ENCODE measurements at regions not wholly inside any gene's neighbourhood (a gene's known extent, or its start where the extent isn't known, plus 50 kb on each side); places are given as distances from the start of the nearest gene placed in this dataset.
"Not testable (repeated sequence)": the region's sequence is repeated elsewhere in the genome, so short reads cannot be mapped to it uniquely, and the experiment has no call there.

- H3K27ac ChIP-seq, result no peak overlapping the region
- TF ChIP-seq ZFX (IDR thresholded peaks at IDR 0.05; ENCODE audit: borderline replicate concordance), result no peak
- no peak for TF ChIP-seq CTCF (IDR thresholded peaks at IDR 0.05)
Observed at GRCh38 chr5:173679909-173680630, 63.6 kb upstream of the BOD1 start.

GRCh38 chr5:173680660-173681242, 64.3 kb upstream of the BOD1 start:
- no peak overlapping the region for H3K27ac ChIP-seq
- TF ChIP-seq ZFX (IDR thresholded peaks at IDR 0.05; ENCODE audit: borderline replicate concordance) (no peak), CTCF (IDR thresholded peaks at IDR 0.05) (no peak)

- no peak overlapping the region for H3K27ac ChIP-seq
- TF ChIP-seq ZFX (IDR thresholded peaks at IDR 0.05; ENCODE audit: borderline replicate concordance) (no peak), CTCF (IDR thresholded peaks at IDR 0.05) (no peak)
Observed at GRCh38 chr5:173682313-173682712, 65.9 kb upstream of the BOD1 start.

- not testable (repeated sequence) for H3K27ac ChIP-seq
Observed at GRCh38 chr5:173684535-173684934, 68.1 kb upstream of the BOD1 start.

GRCh38 chr5:173686950-173687349, 70.5 kb upstream of the BOD1 start:
- no peak overlapping the region for H3K27ac ChIP-seq
- TF ChIP-seq CTCF (IDR thresholded peaks at IDR 0.05), result no peak
- no peak for TF ChIP-seq ZFX (IDR thresholded peaks at IDR 0.05; ENCODE audit: borderline replicate concordance)

GRCh38 chr5:173688703-173689102, 72.3 kb upstream of the BOD1 start:
- TF ChIP-seq CTCF (IDR thresholded peaks at IDR 0.05), result no peak
- no peak for TF ChIP-seq ZFX (IDR thresholded peaks at IDR 0.05; ENCODE audit: borderline replicate concordance)
- no peak overlapping the region for H3K27ac ChIP-seq

- H3K27ac ChIP-seq, result no peak overlapping the region
- no peak for TF ChIP-seq ZFX (IDR thresholded peaks at IDR 0.05; ENCODE audit: borderline replicate concordance)
- TF ChIP-seq CTCF (IDR thresholded peaks at IDR 0.05), result no peak
Observed at GRCh38 chr5:173689171-173689736, 72.8 kb upstream of the BOD1 start.
